Germinal center (tissue), 1 donor: ENCODE measurements at regions not wholly inside any gene's neighbourhood (a gene's known extent, or its start where the extent isn't known, plus 50 kb on each side); places are given as distances from the start of the nearest gene placed in this dataset.

Experiments used
- DNase-seq: peaks from one replicate; pipeline ENCODE4 v3.0.0; 2012; ENCODE audit warnings: mixed read lengths, low spot score

GRCh38 chr10:8539056-8539455 is 484.6 kb downstream of the GATA3 start:
- DNase-seq, result no peak

GRCh38 chr10:8543361-8544056 is 489.0 kb downstream of the GATA3 start:
- DNase-seq, result no peak

GRCh38 chr10:8544057-8544380 is 489.5 kb downstream of the GATA3 start:
- DNase-seq, result no peak

- DNase-seq, result no peak
Observed at GRCh38 chr10:8544500-8544899, 490.0 kb downstream of the GATA3 start.

- no peak for DNase-seq
Observed at GRCh38 chr10:8554574-8554973, 500.1 kb downstream of the GATA3 start.

GRCh38 chr10:8556321-8556720 is 501.8 kb downstream of the GATA3 start:
- no peak for DNase-seq

GRCh38 chr10:8563478-8563877 is 509.0 kb downstream of the GATA3 start:
- DNase-seq, result no peak

- DNase-seq, result no peak
Observed at GRCh38 chr10:8566737-8567136, 512.2 kb downstream of the GATA3 start.

- no peak for DNase-seq
Observed at GRCh38 chr10:8568401-8568800, 513.9 kb downstream of the GATA3 start.

- DNase-seq, result no peak
Observed at GRCh38 chr10:8575620-8576019, 521.1 kb downstream of the GATA3 start.

GRCh38 chr10:8576281-8576680 is 521.8 kb downstream of the GATA3 start:
- no peak for DNase-seq

GRCh38 chr10:8576911-8577310 is 522.4 kb downstream of the GATA3 start:
- no peak for DNase-seq

GRCh38 chr10:8577686-8578085 is 523.2 kb downstream of the GATA3 start:
- DNase-seq, result no peak

GRCh38 chr10:8581521-8582225 is 527.2 kb downstream of the GATA3 start:
- DNase-seq, result no peak

GRCh38 chr10:8583096-8583495 is 528.6 kb downstream of the GATA3 start:
- no peak for DNase-seq

- DNase-seq, result no peak
Observed at GRCh38 chr10:8584666-8585065, 530.2 kb downstream of the GATA3 start.

GRCh38 chr10:8586504-8586903 is 532.0 kb downstream of the GATA3 start:
- DNase-seq, result no peak

GRCh38 chr10:8588135-8588534 is 533.6 kb downstream of the GATA3 start:
- no peak for DNase-seq

GRCh38 chr10:8590518-8590917 is 536.0 kb downstream of the GATA3 start:
- DNase-seq, result no peak

- DNase-seq, result no peak
Observed at GRCh38 chr10:8591640-8592039, 537.2 kb downstream of the GATA3 start.

- no peak for DNase-seq
Observed at GRCh38 chr10:8594176-8594575, 539.7 kb downstream of the GATA3 start.

GRCh38 chr10:8594711-8595110 is 540.2 kb downstream of the GATA3 start:
- no peak for DNase-seq

GRCh38 chr10:8595140-8595539 is 540.7 kb downstream of the GATA3 start:
- no peak for DNase-seq

- DNase-seq, result no peak
Observed at GRCh38 chr10:8596929-8597472, 542.5 kb downstream of the GATA3 start.
